ENCODE measurements at regions not wholly inside any gene's neighbourhood (a gene's known extent, or its start where the extent isn't known, plus 50 kb on each side); places are given as distances from the start of the nearest gene placed in this dataset.

- no peak for TF ChIP-seq CTCF (IDR thresholded peaks at IDR 0.05)
- TF ChIP-seq POLR2A (IDR thresholded peaks at IDR 0.05) = no peak
Observed at GRCh38 chr20:10961651-10962288, 288.0 kb upstream of the JAG1 start.
